ENCODE measurements at regions not wholly inside any gene's neighbourhood (a gene's known extent, or its start where the extent isn't known, plus 50 kb on each side); places are given as distances from the start of the nearest gene placed in this dataset.

DNA sequence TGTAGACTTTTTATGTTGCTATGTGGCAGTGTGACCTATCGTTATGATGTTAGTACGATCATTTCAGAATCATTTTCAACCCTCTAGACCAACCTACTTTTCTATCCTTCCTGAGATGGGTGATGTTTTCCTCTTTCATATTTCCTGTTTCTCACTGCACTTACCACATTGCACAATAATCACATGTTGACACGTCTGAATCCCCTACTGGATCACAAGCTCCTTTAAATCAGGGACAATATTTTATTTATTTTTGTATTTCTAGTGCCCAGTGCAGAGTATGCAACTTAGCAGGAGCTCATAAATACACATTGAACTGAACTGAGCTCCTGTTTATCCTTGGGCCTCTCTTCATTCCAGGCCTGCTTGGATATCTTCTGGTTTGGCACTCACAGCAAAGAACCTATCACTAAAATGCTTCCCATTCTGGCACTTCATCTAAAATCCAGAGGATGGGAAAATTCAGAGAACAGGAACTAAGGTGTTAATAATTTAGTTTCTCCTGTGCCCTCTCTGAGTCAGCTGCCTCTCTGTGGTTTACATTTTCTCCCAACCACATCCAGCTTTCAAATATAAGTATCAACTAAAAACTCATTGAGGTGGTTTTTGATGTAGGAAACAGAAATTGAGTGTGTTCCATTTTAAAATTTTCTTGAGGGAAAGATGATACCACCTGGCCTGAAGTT lies 69.4 kb upstream of the DYRK2 start:
- Histone ChIP-seq H2BK5ac (ENCODE audit: insufficient read length, low read length) (no peak overlapping the region), H4K91ac (ENCODE audit: insufficient read length, low read depth, low read length) (no peak overlapping the region), H3K79me2 (ENCODE audit: insufficient read depth, low read length) (no peaks in the 10 kb centered on the region), H3K9me3 (ENCODE audit: control insufficient read depth, low read depth, low read length) (no peaks in the 10 kb centered on the region), H2AFZ (ENCODE audit: low read length) (no peak overlapping the region), H3T11ph (ENCODE audit: low read length) (no peak overlapping the region), H4K5ac (ENCODE audit: insufficient read length, low read depth, low read length) (no peak overlapping the region), H3K18ac (ENCODE audit: insufficient read length, low read depth, low read length) (no peak overlapping the region), H2BK12ac (ENCODE audit: insufficient read length, low read depth, low read length) (no peak overlapping the region), H3K27ac (ENCODE audit: insufficient read length, low read depth, low read length) (no peak overlapping the region), H4K20me1 (ENCODE audit: control insufficient read depth, insufficient read depth, insufficient read length) (no peaks in the 10 kb centered on the region), H3K14ac (ENCODE audit: insufficient read depth, low read length) (no peak overlapping the region), H3K4me2 (ENCODE audit: insufficient read depth, insufficient read length, low read length) (no peak overlapping the region), H3K23ac (ENCODE audit: insufficient read length, low read depth, low read length) (no peak overlapping the region), H3K56ac (ENCODE audit: insufficient read length, low read depth, low read length) (no peak overlapping the region), H3K27me3 (ENCODE audit: insufficient read depth, low read length) (no peaks in the 10 kb centered on the region), H4K8ac (replicated peaks; ENCODE audit: insufficient read length, low read depth, low read length) (no peak overlapping the region), H3K4ac (ENCODE audit: low read depth, low read length) (no peak overlapping the region), H3K4me1 (ENCODE audit: insufficient read depth, low read length) (no peaks in the 10 kb centered on the region), H2AK5ac (ENCODE audit: insufficient read length, low read length) (no peak overlapping the region), H2BK20ac (ENCODE audit: low read depth, low read length, poor library complexity, severe bottlenecking) (no peak overlapping the region), H2BK120ac (ENCODE audit: low read depth, low read length, poor library complexity, severe bottlenecking) (no peak overlapping the region), H2BK15ac (ENCODE audit: low read depth, low read length) (no peak overlapping the region), H3K9ac (ENCODE audit: extremely low read depth, insufficient read length, low read length) (no peak overlapping the region), H3K23me2 (ENCODE audit: insufficient read length, low read depth, low read length, poor library complexity, severe bottlenecking) (no peaks in the 10 kb centered on the region), H3K79me1 (ENCODE audit: insufficient read depth, low read depth, low read length, poor library complexity, severe bottlenecking) (no peaks in the 10 kb centered on the region)
- H3K4me1 Mint-ChIP-seq: no peaks in the 10 kb centered on the region
- no peaks in the 10 kb centered on the region for H3K27me3 Mint-ChIP-seq (ENCODE audit: low read depth)
- no CpG with 5 or more reads among the region's 3 CpGs for WGBS (ENCODE audit: extremely low coverage, insufficient read length, low lambda C conversion rate)
- DNase-seq: no peak
- H3K4me3 Mint-ChIP-seq: no peak overlapping the region
- H3K27ac Mint-ChIP-seq: no peak overlapping the region; a peak in 1 of 7 replicates
- H3K36me3 Mint-ChIP-seq (ENCODE audit: insufficient read depth in 1 of 3, low read depth in 3 of 3): no peaks in the 10 kb centered on the region
- TF ChIP-seq, protein P1, sequence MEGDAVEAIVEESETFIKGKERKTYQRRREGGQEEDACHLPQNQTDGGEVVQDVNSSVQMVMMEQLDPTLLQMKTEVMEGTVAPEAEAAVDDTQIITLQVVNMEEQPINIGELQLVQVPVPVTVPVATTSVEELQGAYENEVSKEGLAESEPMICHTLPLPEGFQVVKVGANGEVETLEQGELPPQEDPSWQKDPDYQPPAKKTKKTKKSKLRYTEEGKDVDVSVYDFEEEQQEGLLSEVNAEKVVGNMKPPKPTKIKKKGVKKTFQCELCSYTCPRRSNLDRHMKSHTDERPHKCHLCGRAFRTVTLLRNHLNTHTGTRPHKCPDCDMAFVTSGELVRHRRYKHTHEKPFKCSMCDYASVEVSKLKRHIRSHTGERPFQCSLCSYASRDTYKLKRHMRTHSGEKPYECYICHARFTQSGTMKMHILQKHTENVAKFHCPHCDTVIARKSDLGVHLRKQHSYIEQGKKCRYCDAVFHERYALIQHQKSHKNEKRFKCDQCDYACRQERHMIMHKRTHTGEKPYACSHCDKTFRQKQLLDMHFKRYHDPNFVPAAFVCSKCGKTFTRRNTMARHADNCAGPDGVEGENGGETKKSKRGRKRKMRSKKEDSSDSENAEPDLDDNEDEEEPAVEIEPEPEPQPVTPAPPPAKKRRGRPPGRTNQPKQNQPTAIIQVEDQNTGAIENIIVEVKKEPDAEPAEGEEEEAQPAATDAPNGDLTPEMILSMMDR (conservative IDR thresholded peaks at IDR 0.05): no peak
- H3K9me3 Mint-ChIP-seq: no peaks in the 10 kb centered on the region
